A549 (cell line): ENCODE measurements at regions not wholly inside any gene's neighbourhood (a gene's known extent, or its start where the extent isn't known, plus 50 kb on each side); places are given as distances from the start of the nearest gene placed in this dataset.
"Not testable (repeated sequence)": the region's sequence is repeated elsewhere in the genome, so short reads cannot be mapped to it uniquely, and the experiment has no call there.

Source experiments
- ATAC-seq, 2 experiments: fragments of 200-7000 bp in 1 of 2; fragments of >200 bp in 1 of 2; cut with Nextera tagmentation in 1 of 2; cut with Tn5 transposase in 1 of 2; 3 replicates each; pipeline versions ENCODE4 v1.8.0 to v1.9.1; 2018 to 2020; ENCODE audit warnings: mild to moderate bottlenecking in 1 of 2, moderate library complexity in 1 of 2
- CTCF ChIA-PET: fragments of 300-600 bp; sonication (Branson Sonifier 250); formaldehyde crosslinking; extraction: SDS; loops from one replicate; lab custom pipeline; 2021; ENCODE audit warnings: antibody characterized with exemption, inconsistent platforms; lab: Yijun Ruan, JAX
- POLR2A ChIA-PET: fragments of 350-600 bp; formaldehyde crosslinking; extraction: SDS; loops from one replicate; lab custom pipeline; 2021; ENCODE audit warnings: antibody characterized with exemption, inconsistent platforms; lab: Yijun Ruan, JAX
- DNase-seq, 2 experiments: peaks; one replicate each; pipeline versions ENCODE4 v3.0.0 to v3.0.0-alpha.2; 2011 to 2016; ENCODE audit warnings: low read depth in 1 of 2, low spot score in 1 of 2
- FAIRE-seq: peaks from 2 replicates; lab custom pipeline; 2011; peaks lifted over from hg19 to GRCh38; lab: Jason Lieb, UNC
- H3K27ac ChIP-seq, 2 experiments: fragments of >200 bp; sonication (Bioruptor Twin); formaldehyde crosslinking; 3 replicates each; pipeline ENCODE4 v1.5.1; 2016 to 2017
- H3K4me1 ChIP-seq: fragments of >200 bp; sonication (Bioruptor Twin); formaldehyde crosslinking; 3 replicates; pipeline ENCODE4 v1.6.1; 2016
- H3K4me2 ChIP-seq: fragments of >200 bp; sonication (Bioruptor Twin); formaldehyde crosslinking; 3 replicates; pipeline ENCODE4 v1.6.1; 2016
- H3K4me3 ChIP-seq: fragments of >200 bp; sonication (Bioruptor Twin); formaldehyde crosslinking; 3 replicates; pipeline ENCODE4 v1.5.1; 2016
- H3K9me3 ChIP-seq: fragments of >200 bp; sonication (Bioruptor Twin); formaldehyde crosslinking; 3 replicates; pipeline ENCODE4 v1.6.1; 2016
- ATOH8 ChIP-seq: fragments of 250-450 bp; sonication (Bioruptor Pico); IDR thresholded peaks from 2 replicates; pipeline ENCODE4 v1.5.0; 2020; ENCODE audit warnings: low read depth, mild to moderate bottlenecking, moderate library complexity
- BHLHE40 ChIP-seq: IDR thresholded peaks from 2 replicates; pipeline ENCODE4 v1.6.1; 2012; ENCODE audit warnings: low read depth, low read length, inconsistent platforms
- CBX8 ChIP-seq: fragments of 200-600 bp; sonication (generic); IDR thresholded peaks from 2 replicates; pipeline ENCODE4 v1.6.1; 2016
- E2F6 ChIP-seq: IDR thresholded peaks from 2 replicates; pipeline ENCODE4 v1.6.1; 2012; ENCODE audit warnings: low read depth, borderline replicate concordance
- ESRRA ChIP-seq: fragments of 150-350 bp; IDR thresholded peaks from 2 replicates; pipeline ENCODE4 v1.6.1; 2014; ENCODE audit warnings: mild to moderate bottlenecking, low read length, borderline replicate concordance
- FOSB ChIP-seq: fragments of 250-450 bp; sonication (Bioruptor Pico); IDR thresholded peaks from 2 replicates; pipeline ENCODE4 v1.5.0; 2020; ENCODE audit warnings: mild to moderate bottlenecking, moderate library complexity
- FOSL2 ChIP-seq, 2 experiments: fragments of 450-650 bp in 1 of 2; fragments of >200 bp in 1 of 2; sonication (Bioruptor Twin) in 1 of 2; formaldehyde crosslinking; IDR thresholded peaks; 2 replicates each; pipeline versions ENCODE4 v1.5.0 to v1.6.1; 2016 to 2020; ENCODE audit warnings: mild to moderate bottlenecking in 1 of 2, moderate library complexity in 1 of 2
- FOXS1 ChIP-seq: fragments of 250-450 bp; sonication (Bioruptor Pico); IDR thresholded peaks from 2 replicates; pipeline ENCODE4 v1.5.0; 2020; ENCODE audit warnings: mild to moderate bottlenecking, moderate library complexity
- HOXA7 ChIP-seq: fragments of 250-450 bp; sonication (Bioruptor Pico); IDR thresholded peaks from 2 replicates; pipeline ENCODE4 v1.5.0; 2020; ENCODE audit warnings: mild to moderate bottlenecking, moderate library complexity
- HOXB13 ChIP-seq: fragments of 250-450 bp; sonication (Bioruptor Pico); IDR thresholded peaks from 2 replicates; pipeline ENCODE4 v1.5.0; 2020; ENCODE audit warnings: low read depth, mild to moderate bottlenecking, moderate library complexity
- JUN ChIP-seq, 2 experiments: fragments of >200 bp; sonication (Bioruptor Twin); formaldehyde crosslinking; IDR thresholded peaks; 2 replicates in 1 of 2; 3 replicates in 1 of 2; pipeline ENCODE4 v1.6.1; 2016 to 2017
- JUNB ChIP-seq: fragments of >200 bp; sonication (Bioruptor Twin); formaldehyde crosslinking; IDR thresholded peaks from 2 replicates; pipeline ENCODE4 v1.6.1; 2016
- KDM1A ChIP-seq: fragments of 200-600 bp; sonication (generic); IDR thresholded peaks from 2 replicates; pipeline ENCODE4 v1.6.1; 2016; ENCODE audit warnings: low read depth, mild to moderate bottlenecking
- KDM5A ChIP-seq: fragments of 200-600 bp; sonication (generic); IDR thresholded peaks from 2 replicates; pipeline ENCODE4 v1.6.1; 2016; ENCODE audit warnings: antibody characterized with exemption, mild to moderate bottlenecking
- MAFK ChIP-seq: fragments of 450-650 bp; IDR thresholded peaks from 2 replicates; pipeline ENCODE4 v1.6.1; 2014; ENCODE audit not compliant: partially characterized antibody
- MYC ChIP-seq: IDR thresholded peaks from 2 replicates; pipeline ENCODE4 v1.6.1; 2012; ENCODE audit warnings: mild to moderate bottlenecking, inconsistent platforms, low read length, improper control_type of control experiment, borderline replicate concordance
- PBX3 ChIP-seq: IDR thresholded peaks from 2 replicates; pipeline ENCODE4 v1.6.1; 2012
- PHF8 ChIP-seq: fragments of 200-600 bp; sonication (generic); IDR thresholded peaks from 2 replicates; pipeline ENCODE4 v1.6.1; 2016; ENCODE audit warnings: low read depth, mild to moderate bottlenecking, antibody characterized with exemption, moderate library complexity, borderline replicate concordance
- POLR2A ChIP-seq: IDR thresholded peaks from 2 replicates; pipeline ENCODE4 v1.6.1; 2012; ENCODE audit warnings: mild to moderate bottlenecking, low read length
- RCOR1 ChIP-seq: fragments of 150-350 bp; IDR thresholded peaks from 2 replicates; pipeline ENCODE4 v1.6.1; 2014; ENCODE audit warnings: antibody characterized with exemption, low read length, low read depth
- SREBF2 ChIP-seq: fragments of 450-650 bp; IDR thresholded peaks from 2 replicates; pipeline ENCODE4 v1.6.1; 2014; ENCODE audit warnings: mild to moderate bottlenecking, moderate library complexity
- ZFP36 ChIP-seq: fragments of 450-650 bp; IDR thresholded peaks from 2 replicates; pipeline ENCODE4 v1.6.1; 2014; ENCODE audit warnings: borderline replicate concordance; ENCODE audit not compliant: partially characterized antibody
- WGBS: methylation state at CpG from one replicate; pipeline ENCODE4 v1.1.6; 2017; ENCODE audit errors: missing lambda C conversion rate; 5-methylcytosine and 5-hydroxymethylcytosine counted together
- TF ChIP-seq, protein P1 (sequence below): fragments of 250-450 bp; sonication (Bioruptor Pico); IDR thresholded peaks from 2 replicates; pipeline ENCODE4 v1.5.0; 2021; ENCODE audit warnings: mild to moderate bottlenecking, moderate library complexity, borderline replicate concordance
- TF ChIP-seq, protein P2 (sequence below): fragments of >200 bp; sonication (Bioruptor Twin); formaldehyde crosslinking; IDR thresholded peaks from 3 replicates; pipeline ENCODE4 v1.6.1; 2016
- TF ChIP-seq, protein P3 (sequence below): fragments of 200-600 bp; sonication (generic); IDR thresholded peaks from 2 replicates; pipeline ENCODE4 v1.6.1; 2016; ENCODE audit warnings: antibody characterized with exemption, mild to moderate bottlenecking, moderate library complexity

DNA sequence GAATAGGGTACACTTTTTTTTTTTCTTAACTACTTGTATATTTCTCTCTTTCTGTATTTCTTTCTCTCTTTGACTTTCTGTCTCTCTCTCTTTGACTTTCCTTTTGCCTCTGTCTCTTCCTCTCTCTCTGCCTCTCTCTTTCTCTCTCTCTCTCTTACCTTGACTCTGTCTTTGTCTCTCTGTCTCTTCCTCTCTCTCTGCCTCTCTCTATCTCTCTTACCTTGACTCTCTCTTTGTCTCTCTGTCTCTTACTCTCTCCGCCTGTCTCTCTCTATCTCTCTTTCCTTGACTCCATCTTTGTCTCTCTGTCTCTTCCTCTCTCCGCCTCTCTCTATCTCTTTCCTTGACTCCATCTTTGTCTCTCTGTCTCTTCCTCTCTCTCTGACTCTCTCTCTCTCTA lies 62.4 kb upstream of the PRMT8 start:
- H3K27ac ChIP-seq: no peak overlapping the region
- FAIRE-seq (no peak), DNase-seq (no peak), ATAC-seq (no peak)
- 65% methylated on average over 2 of the region's 2 CpGs for WGBS
- TF ChIP-seq HOXA7: no peak
- no peak for TF ChIP-seq ATOH8 (CRISPR knock-in tag)
- no peak for TF ChIP-seq KDM5A
- TF ChIP-seq KDM1A: no peak
- TF ChIP-seq E2F6: no peak
- TF ChIP-seq, protein P1, sequence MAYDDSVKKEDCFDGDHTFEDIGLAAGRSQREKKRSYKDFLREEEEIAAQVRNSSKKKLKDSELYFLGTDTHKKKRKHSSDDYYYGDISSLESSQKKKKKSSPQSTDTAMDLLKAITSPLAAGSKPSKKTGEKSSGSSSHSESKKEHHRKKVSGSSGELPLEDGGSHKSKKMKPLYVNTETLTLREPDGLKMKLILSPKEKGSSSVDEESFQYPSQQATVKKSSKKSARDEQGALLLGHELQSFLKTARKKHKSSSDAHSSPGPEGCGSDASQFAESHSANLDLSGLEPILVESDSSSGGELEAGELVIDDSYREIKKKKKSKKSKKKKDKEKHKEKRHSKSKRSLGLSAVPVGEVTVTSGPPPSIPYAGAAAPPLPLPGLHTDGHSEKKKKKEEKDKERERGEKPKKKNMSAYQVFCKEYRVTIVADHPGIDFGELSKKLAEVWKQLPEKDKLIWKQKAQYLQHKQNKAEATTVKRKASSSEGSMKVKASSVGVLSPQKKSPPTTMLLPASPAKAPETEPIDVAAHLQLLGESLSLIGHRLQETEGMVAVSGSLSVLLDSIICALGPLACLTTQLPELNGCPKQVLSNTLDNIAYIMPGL (CRISPR knock-in tag): no peak
- ChIA-PET CTCF (no interaction called here), POLR2A (no interaction called here)
- no peak overlapping the region for H3K4me2 ChIP-seq
- no peaks in the 10 kb centered on the region for H3K4me1 ChIP-seq
- no peaks in the 10 kb centered on the region for H3K9me3 ChIP-seq
- no peak overlapping the region for H3K4me3 ChIP-seq

- H3K9me3 ChIP-seq, H3K4me2 ChIP-seq, H3K27ac ChIP-seq, DNase-seq, H3K4me3 ChIP-seq, CTCF ChIA-PET, FAIRE-seq, H3K4me1 ChIP-seq, POLR2A ChIA-PET, ATAC-seq: not testable (repeated sequence)
- WGBS: 38% methylated on average over 5 of the region's 5 CpGs
Observed at GRCh38 chr12:3429523-3429922, 61.5 kb upstream of the PRMT8 start.

- ChIA-PET POLR2A (no interaction called here), CTCF (no interaction called here)
- no peak overlapping the region for H3K4me3 ChIP-seq
- H3K4me2 ChIP-seq: no peak overlapping the region
- DNase-seq (no peak), ATAC-seq (no peak), FAIRE-seq (no peak)
- H3K9me3 ChIP-seq: no peaks in the 10 kb centered on the region
- 53% methylated on average over 4 of the region's 4 CpGs for WGBS
- no peak for TF ChIP-seq PBX3
- TF ChIP-seq SREBF2: no peak
- TF ChIP-seq FOSL2 (IDR thresholded peaks at IDR 0.05): no peak
- TF ChIP-seq FOSL2 (CRISPR knock-in tag; IDR thresholded peaks at IDR 0.05): no peak
- TF ChIP-seq RCOR1: no peak
- no peak for TF ChIP-seq ESRRA
- TF ChIP-seq, protein P2, sequence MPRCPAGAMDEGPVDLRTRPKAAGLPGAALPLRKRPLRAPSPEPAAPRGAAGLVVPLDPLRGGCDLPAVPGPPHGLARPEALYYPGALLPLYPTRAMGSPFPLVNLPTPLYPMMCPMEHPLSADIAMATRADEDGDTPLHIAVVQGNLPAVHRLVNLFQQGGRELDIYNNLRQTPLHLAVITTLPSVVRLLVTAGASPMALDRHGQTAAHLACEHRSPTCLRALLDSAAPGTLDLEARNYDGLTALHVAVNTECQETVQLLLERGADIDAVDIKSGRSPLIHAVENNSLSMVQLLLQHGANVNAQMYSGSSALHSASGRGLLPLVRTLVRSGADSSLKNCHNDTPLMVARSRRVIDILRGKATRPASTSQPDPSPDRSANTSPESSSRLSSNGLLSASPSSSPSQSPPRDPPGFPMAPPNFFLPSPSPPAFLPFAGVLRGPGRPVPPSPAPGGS: no peak
- TF ChIP-seq E2F6: no peak
- no peak for TF ChIP-seq JUNB
- TF ChIP-seq MYC: no peak
- TF ChIP-seq ZFP36: no peak
- no peak for TF ChIP-seq HOXB13
- no peak for TF ChIP-seq BHLHE40
- TF ChIP-seq FOSB (CRISPR knock-in tag): no peak
- no peak for TF ChIP-seq JUN (IDR thresholded peaks at IDR 0.05)
- no peak for TF ChIP-seq CBX8
- TF ChIP-seq, protein P3, sequence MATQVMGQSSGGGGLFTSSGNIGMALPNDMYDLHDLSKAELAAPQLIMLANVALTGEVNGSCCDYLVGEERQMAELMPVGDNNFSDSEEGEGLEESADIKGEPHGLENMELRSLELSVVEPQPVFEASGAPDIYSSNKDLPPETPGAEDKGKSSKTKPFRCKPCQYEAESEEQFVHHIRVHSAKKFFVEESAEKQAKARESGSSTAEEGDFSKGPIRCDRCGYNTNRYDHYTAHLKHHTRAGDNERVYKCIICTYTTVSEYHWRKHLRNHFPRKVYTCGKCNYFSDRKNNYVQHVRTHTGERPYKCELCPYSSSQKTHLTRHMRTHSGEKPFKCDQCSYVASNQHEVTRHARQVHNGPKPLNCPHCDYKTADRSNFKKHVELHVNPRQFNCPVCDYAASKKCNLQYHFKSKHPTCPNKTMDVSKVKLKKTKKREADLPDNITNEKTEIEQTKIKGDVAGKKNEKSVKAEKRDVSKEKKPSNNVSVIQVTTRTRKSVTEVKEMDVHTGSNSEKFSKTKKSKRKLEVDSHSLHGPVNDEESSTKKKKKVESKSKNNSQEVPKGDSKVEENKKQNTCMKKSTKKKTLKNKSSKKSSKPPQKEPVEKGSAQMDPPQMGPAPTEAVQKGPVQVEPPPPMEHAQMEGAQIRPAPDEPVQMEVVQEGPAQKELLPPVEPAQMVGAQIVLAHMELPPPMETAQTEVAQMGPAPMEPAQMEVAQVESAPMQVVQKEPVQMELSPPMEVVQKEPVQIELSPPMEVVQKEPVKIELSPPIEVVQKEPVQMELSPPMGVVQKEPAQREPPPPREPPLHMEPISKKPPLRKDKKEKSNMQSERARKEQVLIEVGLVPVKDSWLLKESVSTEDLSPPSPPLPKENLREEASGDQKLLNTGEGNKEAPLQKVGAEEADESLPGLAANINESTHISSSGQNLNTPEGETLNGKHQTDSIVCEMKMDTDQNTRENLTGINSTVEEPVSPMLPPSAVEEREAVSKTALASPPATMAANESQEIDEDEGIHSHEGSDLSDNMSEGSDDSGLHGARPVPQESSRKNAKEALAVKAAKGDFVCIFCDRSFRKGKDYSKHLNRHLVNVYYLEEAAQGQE: no peak
- no peak for TF ChIP-seq PHF8
- no peak for TF ChIP-seq FOXS1
- no peak for TF ChIP-seq MAFK
- no peak for TF ChIP-seq POLR2A
- no peak overlapping the region for H3K27ac ChIP-seq
- H3K4me1 ChIP-seq: no peaks in the 10 kb centered on the region
Observed at GRCh38 chr12:3431686-3432085, 59.3 kb upstream of the PRMT8 start.
